HG03103 (cell line): ENCODE measurements at regions not wholly inside any gene's neighbourhood (a gene's known extent, or its start where the extent isn't known, plus 50 kb on each side); places are given as distances from the start of the nearest gene placed in this dataset.
"Not testable (repeated sequence)": the region's sequence is repeated elsewhere in the genome, so short reads cannot be mapped to it uniquely, and the experiment has no call there.

Source experiments
- ATAC-seq: cut with Tn5 transposase; IDR thresholded peaks from one replicate; pipeline ENCODE4 v1.9.1; 2021; ENCODE audit warnings: low read depth; ENCODE audit not compliant: unreplicated experiment

GRCh38 chr15:81747482-81747881 lies 298.3 kb downstream of the MEX3B start:
- no peak for ATAC-seq

DNA sequence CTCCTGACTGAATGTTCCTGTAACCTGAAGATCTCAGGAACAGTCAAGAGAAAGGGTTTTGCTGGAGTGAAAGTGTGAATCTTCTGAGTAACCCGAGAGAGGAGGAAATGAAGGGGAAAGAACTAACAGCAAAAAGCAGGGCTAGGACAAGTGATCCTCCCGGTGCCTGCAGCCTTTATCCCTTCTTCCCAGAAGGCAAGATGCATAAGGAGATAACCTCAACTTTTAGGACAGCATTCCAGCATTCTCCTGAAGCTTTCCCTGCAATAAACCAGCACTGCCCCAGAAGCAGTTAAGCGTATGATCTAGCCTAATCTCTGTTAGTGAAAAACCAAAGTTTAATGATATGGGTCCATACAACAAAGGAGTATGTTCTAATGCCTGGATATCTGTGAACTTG lies 298.8 kb downstream of the MEX3B start:
- ATAC-seq: no peak

DNA sequence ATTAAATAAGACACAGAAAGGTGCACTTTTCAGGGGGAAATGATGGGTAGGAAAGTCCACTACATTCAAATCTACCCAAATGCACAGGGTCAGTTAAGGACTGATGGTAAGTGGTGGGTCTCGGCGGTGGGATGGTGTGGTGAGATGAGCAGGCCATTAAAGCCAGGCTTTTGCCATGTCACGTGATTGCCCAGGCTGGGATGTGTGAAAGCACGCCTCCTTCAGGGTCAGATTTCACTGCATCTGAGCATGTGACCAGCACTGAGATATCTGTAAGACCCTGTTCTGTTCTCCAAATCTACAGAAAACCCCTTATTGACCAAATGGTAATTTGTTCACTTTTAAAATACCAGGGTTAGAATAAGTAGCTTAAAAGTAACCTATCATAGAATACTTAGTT lies 301.5 kb downstream of the MEX3B start:
- no peak for ATAC-seq

DNA sequence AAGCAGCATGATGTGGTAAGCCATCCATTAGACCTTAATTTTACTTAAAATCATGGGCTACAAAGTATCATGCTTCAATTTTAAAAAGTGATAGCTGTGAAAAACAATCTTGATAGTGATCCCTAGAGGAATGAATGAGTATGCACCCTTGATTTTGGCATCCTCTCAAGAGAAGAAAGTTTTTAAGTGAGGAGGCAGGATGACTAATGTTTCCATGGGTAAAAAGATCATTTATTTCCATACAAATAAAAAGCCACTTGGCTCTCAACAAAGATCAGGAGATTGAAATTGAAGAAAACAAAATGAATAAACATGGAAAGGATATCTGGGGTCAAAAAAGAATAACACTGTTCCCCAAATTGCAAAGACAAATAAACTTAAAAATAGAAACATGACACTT lies 305.4 kb downstream of the MEX3B start:
- ATAC-seq: no peak

DNA sequence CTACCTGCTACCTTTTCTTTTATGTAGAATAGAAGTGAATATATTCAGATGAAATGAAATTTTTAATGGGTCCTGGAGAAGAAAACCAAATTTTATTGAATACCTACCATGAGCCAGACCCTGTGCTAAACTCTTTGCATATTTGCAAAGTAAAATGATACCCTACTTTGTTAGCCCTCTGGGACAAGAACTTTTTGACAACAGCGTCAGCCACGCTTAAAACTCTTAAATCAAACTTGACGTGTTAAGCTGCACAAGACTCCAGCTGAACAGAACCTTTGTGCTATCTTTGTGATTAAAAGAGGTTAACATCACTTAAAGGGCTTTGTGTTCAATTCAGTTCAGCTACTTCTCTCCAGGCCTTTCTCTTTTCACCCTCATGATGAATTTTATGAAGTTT lies 316.5 kb downstream of the MEX3B start:
- no peak for ATAC-seq

GRCh38 chr15:81728726-81729125 lies 317.1 kb downstream of the MEX3B start:
- ATAC-seq: no peak

GRCh38 chr15:81725590-81725989 lies 320.2 kb downstream of the MEX3B start:
- no peak for ATAC-seq

- no peak for ATAC-seq
These were observed 321.3 kb downstream of the MEX3B start for GRCh38 chr15:81724536-81724935.

DNA sequence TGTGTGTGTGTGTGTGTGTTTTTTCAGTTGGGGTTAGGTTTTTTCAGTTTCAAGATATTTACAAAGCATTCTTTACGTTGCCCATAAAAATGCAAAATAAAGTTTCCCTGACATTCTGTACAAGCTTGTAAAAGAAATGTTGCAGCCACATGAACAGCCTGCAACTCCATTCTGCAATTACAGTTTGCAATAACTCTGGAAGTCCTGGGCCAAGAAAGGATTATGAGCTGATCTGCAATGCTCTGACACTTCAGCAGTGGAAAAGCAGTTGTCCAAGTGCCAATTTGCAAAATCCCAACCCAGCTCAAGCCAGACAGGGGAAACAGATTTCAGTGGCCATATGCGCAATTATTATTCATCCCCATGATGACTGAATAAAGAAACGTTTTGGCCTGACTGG lies 322.1 kb downstream of the MEX3B start:
- ATAC-seq: no peak

GRCh38 chr15:81723113-81723651 lies 322.6 kb downstream of the MEX3B start:
- no peak for ATAC-seq

DNA sequence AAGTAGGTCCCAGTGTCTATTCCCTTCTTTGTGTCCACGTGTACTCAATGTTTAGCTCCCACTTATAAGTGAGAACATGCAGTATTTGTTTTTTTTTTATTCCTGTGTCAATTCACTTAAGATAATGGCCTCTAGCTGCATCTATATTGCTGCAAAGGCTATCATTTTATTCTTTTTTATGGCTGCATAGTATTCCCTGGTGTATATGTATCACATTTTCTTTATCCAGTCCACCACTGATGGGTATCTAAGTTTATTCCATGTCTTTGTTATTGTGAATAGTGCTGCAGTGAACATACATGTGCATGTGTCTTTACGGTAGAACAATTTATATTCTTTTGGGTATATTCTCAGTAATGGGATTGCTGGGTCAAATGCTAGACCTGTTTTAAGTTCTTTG lies 329.4 kb downstream of the MEX3B start:
- not testable (repeated sequence) for ATAC-seq

DNA sequence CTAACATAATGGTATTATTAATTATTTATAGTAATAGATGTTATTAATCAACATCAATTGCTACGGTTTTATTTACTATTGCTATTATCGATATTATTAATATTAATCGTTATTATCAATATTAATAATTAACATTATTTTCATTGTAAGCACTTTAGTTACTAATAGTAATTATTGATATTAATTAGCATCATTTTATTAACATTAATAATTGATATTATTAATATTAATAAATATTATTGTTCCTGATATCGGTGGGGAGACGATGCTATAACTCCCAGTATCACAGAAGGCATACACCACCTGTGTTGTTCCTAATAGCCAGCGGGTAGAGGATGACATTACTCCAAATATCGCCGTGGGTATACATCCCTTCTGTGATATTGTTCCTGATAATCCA lies 335.5 kb downstream of the MEX3B start:
- ATAC-seq: no peak

DNA sequence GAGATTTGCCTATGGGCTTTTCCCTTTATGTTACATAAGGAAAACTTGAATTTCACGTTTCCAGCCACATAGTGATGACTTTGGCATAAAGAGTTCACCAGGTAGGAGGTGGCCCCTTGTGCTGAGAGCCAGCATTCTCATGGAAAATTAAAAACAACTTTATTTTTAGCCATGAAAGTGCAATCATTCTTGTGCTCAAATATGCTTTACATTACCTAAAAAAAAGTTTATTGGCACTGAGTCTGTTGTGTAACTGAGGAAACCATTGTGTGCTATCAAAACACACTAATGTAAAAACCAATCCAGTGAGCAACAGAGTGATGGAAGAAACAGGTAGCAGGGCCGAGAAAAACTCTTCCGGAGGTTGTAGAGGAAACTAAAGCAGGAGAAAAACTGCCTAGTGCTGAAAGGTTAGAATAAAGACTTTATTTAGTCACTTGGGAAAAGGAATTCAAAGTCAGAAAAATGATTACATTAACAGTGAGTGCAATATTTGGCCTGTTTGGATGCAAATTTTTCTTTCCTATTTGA lies 332.9 kb upstream of the TMC3 start:
- not testable (repeated sequence) for ATAC-seq

- not testable (repeated sequence) for ATAC-seq
These were observed 331.7 kb upstream of the TMC3 start for GRCh38 chr15:81705727-81706126.

DNA sequence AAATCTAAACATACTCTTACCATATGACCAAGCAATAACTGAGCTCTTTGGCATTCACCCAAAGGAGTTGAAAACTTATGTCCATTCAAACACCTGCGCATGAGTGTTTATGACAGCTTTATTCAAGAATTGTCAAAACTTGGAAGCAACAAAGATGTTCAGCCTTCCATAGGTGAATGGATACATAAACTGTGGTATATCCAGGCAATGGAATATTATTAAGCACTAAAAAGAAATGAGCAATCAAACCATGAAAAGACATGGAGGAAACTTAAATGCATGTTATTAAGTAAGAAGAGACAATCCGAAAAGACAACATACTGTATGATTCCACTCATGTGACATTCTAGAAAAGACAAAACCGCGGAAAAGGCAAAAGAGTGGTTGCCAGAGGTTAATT lies 312.0 kb upstream of the TMC3 start:
- no peak for ATAC-seq

DNA sequence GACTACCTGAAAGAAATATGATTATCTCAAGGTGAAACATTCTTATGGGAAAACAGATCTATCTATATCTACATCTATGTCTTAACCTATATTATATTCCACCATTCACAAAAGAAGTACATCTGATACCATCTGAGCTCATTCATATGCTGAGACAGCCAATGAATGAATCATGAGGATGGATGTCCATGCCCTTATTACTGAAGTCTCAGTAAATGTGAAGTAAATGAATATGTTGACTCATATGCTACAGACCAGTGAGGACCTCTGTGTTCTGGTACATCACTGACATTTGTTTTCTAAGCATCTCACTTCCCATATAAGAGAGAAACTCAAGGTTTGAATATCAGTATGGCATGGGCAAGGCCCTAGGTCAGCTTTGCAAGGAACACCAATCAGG lies 311.2 kb upstream of the TMC3 start:
- no peak for ATAC-seq

DNA sequence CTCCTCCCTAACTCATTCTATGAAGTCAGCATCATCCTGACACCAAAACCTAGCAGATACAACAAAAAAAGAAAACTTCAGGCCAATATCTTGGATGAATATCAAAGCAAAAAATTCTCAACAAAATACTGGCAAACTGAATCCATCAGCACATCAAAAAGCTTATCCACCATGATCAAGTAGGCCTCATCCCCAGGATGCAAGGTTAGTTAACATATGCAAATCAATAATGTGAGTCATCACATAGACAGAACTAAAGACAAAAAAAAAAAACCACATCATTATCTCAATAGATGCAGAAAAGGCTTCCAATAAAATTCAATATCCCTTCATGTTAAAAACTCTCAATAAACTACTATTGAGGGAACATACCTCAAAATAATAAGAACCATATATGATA lies 306.8 kb upstream of the TMC3 start:
- ATAC-seq: no peak

GRCh38 chr15:81666839-81667238 lies 292.8 kb upstream of the TMC3 start:
- no peak for ATAC-seq

DNA sequence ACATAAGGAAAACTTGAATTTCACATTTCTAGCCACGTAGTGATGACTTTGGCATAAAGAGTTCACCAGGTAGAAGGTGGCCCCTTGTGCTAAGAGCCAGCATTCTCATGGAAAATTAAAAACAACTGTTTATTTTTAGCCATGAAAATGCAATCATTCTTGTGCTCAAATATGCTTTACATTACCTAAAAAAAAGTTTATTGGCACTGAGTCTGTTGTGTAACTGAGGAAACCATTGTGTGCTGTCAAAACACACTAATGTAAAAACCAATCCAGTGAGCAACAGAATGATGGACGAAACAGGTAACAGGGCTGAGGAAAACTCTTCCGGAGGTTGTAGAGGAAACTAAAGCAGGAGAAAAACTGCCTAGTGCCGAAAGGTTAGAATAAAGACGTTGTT lies 287.0 kb upstream of the TMC3 start:
- ATAC-seq: no peak

DNA sequence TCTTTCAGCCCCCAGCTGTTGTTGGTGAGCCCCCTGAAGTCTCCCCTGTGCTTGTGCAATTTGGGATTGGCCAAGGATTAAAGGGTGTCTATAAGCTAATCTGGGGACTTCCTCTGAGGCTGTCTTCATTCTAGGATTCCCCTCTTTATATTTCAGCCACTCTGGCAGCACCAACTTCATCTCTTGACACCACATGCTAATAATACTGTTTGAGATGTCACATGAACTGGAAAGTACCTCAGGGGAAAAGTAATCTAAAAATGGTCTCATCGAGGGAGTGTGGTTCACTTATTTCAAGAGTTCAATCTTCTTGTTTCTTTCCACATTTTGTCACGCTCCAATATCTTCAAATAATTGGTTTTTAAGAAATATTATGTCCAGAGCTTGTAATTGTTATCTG lies 279.2 kb upstream of the TMC3 start:
- ATAC-seq: no peak

DNA sequence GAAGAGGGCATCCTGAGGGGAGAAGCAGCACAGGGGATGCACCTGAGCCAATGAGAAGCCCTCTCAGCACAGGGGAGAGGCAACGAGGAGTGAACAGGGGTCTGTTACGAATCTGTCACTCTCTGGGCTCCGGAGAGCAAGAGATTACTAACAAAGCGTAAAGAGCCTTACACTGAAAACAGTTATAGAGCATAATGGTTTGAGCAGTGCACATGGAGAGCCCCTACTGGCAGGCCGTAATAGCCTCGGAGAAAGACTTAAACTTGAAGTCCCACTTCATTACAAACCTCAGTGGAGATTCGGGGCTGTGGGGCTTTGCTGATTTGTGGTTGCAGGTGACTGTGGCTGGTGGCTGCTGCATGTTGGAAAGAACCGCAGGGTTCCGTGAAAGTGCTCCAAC lies 271.5 kb upstream of the TMC3 start:
- no peak for ATAC-seq

GRCh38 chr15:81643771-81644170 lies 269.8 kb upstream of the TMC3 start:
- no peak for ATAC-seq

DNA sequence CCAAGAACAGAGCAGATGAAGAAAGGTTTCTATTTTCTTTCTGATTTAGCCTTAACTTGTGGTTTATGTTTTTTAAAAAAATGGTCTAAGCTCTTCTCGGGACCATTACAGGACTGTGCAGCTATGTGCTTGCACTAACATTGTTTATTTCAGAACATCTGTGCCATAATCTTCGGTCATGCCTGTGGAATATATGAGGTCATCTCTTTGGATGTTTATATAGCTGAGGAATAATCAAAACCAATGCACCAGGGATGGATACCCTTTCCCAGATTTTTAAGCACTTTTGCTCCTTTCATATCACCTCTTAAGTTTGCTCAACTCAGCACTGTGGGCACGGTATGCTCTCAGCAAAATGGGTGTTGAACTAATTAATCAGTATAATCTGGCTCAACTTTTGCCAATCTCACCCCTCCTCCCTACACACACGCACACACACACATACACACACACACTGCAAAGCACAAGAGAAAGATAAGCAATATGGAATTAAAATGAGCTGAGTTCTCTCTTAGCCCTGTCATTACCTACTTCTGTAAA lies 268.5 kb upstream of the TMC3 start:
- ATAC-seq: no peak
